Left ventricle myocardium inferior (tissue), 1 donor: ENCODE measurements at regions not wholly inside any gene's neighbourhood (a gene's known extent, or its start where the extent isn't known, plus 50 kb on each side); places are given as distances from the start of the nearest gene placed in this dataset.

Experiments used
- DNase-seq: peaks from one replicate; pipeline ENCODE4 v3.0.0-alpha.2; 2020
- H3K27ac ChIP-seq: fragments of 200-600 bp; replicated peaks from 2 replicates; pipeline ENCODE4 v1.8.0; 2021
- H3K27me3 ChIP-seq: fragments of 200-600 bp; 2 replicates; pipeline ENCODE4 v1.8.0; 2021; ENCODE audit warnings: low read depth
- H3K36me3 ChIP-seq: fragments of 200-600 bp; 2 replicates; pipeline ENCODE4 v1.8.0; 2021
- H3K4me1 ChIP-seq: fragments of 200-600 bp; 2 replicates; pipeline ENCODE4 v1.8.0; 2021
- H3K4me3 ChIP-seq: fragments of 200-600 bp; 2 replicates; pipeline ENCODE4 v1.8.0; 2021; ENCODE audit warnings: mild to moderate bottlenecking, moderate library complexity
- H3K9me3 ChIP-seq: fragments of 200-600 bp; replicated peaks from 2 replicates; pipeline ENCODE4 v1.8.0; 2021
- CTCF ChIP-seq: fragments of 200-600 bp; IDR thresholded peaks from 2 replicates; pipeline ENCODE4 v1.8.0; 2021; ENCODE audit warnings: antibody characterized with exemption, mild to moderate bottlenecking, borderline replicate concordance
- intact Hi-C: fragments of 100-400 bp; cut with micrococcal nuclease; formaldehyde crosslinking; loops from one replicate; pipeline ENCODE4 v1.11.0; 2022
- donor health status: DM: no; HTN: yes; CAD: no; lungs with severe emphysema.

GRCh38 chr10:29068966-29069365 lies 219.9 kb upstream of the LYZL1 start:
- no peak overlapping the region for H3K27ac ChIP-seq
- no peaks in the 10 kb centered on the region for H3K36me3 ChIP-seq
- H3K4me3 ChIP-seq = no peak overlapping the region
- no peaks in the 10 kb centered on the region for H3K4me1 ChIP-seq
- intact Hi-C loops = no loop called here
- H3K27me3 ChIP-seq = peaks cover 19% of the 10 kb centered on the region
- no peak for TF ChIP-seq CTCF
- H3K9me3 ChIP-seq = no peaks in the 10 kb centered on the region
- DNase-seq = no peak

GRCh38 chr10:29069941-29070340 lies 218.9 kb upstream of the LYZL1 start:
- no peak for TF ChIP-seq CTCF
- H3K27me3 ChIP-seq = peaks cover 19% of the 10 kb centered on the region

GRCh38 chr10:29078919-29079318 lies 210.0 kb upstream of the LYZL1 start:
- no peak for DNase-seq
- no peak overlapping the region for H3K4me3 ChIP-seq
- intact Hi-C loops = no loop called here
- H3K36me3 ChIP-seq = no peaks in the 10 kb centered on the region
- no peaks in the 10 kb centered on the region for H3K27me3 ChIP-seq
- H3K27ac ChIP-seq = no peak overlapping the region
- no peak for TF ChIP-seq CTCF
- H3K4me1 ChIP-seq = no peaks in the 10 kb centered on the region
- H3K9me3 ChIP-seq = no peaks in the 10 kb centered on the region

More at GRCh38 chr10:29069941-29070340, 218.9 kb upstream of the LYZL1 start:
- Histone ChIP-seq H3K36me3 (no peaks in the 10 kb centered on the region), H3K27ac (no peak overlapping the region), H3K9me3 (no peaks in the 10 kb centered on the region), H3K4me1 (no peaks in the 10 kb centered on the region), H3K4me3 (no peak overlapping the region)
- intact Hi-C loops = no loop called here
- no peak for DNase-seq

- Histone ChIP-seq H3K27ac (no peak overlapping the region), H3K9me3 (no peaks in the 10 kb centered on the region), H3K4me1 (no peaks in the 10 kb centered on the region), H3K27me3 (peaks cover 5% of the 10 kb centered on the region), H3K36me3 (no peaks in the 10 kb centered on the region), H3K4me3 (no peak overlapping the region)
- TF ChIP-seq CTCF = no peak
- no peak for DNase-seq
- intact Hi-C loops = no loop called here
These were observed 207.6 kb upstream of the LYZL1 start for GRCh38 chr10:29081231-29081630.

- no peak for TF ChIP-seq CTCF
- Histone ChIP-seq H3K4me3 (no peak overlapping the region), H3K27me3 (peaks cover 10% of the 10 kb centered on the region), H3K4me1 (no peaks in the 10 kb centered on the region), H3K36me3 (no peaks in the 10 kb centered on the region), H3K9me3 (no peaks in the 10 kb centered on the region), H3K27ac (no peak overlapping the region)
- intact Hi-C loops = no loop called here
- peak; percentile 33 for DNase-seq
These were observed 206.8 kb upstream of the LYZL1 start for GRCh38 chr10:29081951-29082685.
